ENCODE measurements at regions not wholly inside any gene's neighbourhood (a gene's known extent, or its start where the extent isn't known, plus 50 kb on each side); places are given as distances from the start of the nearest gene placed in this dataset.

DNA sequence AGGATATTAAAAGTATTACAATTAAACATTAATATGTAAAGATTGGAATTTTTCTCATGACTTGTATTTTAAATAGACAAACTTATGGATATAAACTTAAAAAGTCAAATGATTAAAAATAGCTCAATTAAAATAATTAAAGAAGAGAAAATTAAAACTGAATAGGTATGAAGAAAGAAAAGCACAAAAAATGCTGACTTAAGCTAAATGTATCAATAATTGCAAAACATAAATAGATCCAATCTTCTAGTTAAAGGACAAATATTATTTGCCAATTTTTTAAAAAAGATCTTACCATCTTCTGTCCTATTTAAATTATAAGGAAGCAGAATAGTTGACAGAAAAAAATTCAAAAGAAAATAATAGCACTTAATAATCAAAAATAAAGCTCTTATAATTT is 646.3 kb upstream of the ANKRD30A start:
- TF ChIP-seq POLR2A (IDR thresholded peaks at IDR 0.05): no peak
- no peak for TF ChIP-seq EP300 (IDR thresholded peaks at IDR 0.05)
- TF ChIP-seq, protein P1, sequence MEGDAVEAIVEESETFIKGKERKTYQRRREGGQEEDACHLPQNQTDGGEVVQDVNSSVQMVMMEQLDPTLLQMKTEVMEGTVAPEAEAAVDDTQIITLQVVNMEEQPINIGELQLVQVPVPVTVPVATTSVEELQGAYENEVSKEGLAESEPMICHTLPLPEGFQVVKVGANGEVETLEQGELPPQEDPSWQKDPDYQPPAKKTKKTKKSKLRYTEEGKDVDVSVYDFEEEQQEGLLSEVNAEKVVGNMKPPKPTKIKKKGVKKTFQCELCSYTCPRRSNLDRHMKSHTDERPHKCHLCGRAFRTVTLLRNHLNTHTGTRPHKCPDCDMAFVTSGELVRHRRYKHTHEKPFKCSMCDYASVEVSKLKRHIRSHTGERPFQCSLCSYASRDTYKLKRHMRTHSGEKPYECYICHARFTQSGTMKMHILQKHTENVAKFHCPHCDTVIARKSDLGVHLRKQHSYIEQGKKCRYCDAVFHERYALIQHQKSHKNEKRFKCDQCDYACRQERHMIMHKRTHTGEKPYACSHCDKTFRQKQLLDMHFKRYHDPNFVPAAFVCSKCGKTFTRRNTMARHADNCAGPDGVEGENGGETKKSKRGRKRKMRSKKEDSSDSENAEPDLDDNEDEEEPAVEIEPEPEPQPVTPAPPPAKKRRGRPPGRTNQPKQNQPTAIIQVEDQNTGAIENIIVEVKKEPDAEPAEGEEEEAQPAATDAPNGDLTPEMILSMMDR (IDR thresholded peaks at IDR 0.05): no peak
- no peak for TF ChIP-seq POLR2AphosphoS5 (IDR thresholded peaks at IDR 0.05)

DNA sequence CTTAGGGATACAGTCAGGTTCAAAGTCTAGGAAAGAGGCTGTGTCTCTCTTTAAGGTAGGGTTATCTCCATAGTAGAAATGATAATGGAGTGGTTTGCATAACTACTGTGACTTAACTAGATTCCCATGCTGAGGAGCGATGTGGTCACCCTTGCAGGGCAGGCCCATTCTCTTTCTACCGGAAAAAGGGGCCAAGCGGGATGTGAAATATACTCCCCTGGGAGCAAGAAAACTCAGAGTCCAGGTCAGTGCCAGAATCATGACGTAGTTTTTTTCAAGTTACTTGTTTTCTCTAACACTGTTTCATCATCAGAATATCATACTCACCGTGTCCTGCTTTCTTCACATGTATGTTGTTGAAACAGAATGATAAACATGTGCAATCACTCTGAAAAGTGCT is 649.0 kb upstream of the ANKRD30A start:
- 85% methylated on average over 5 of the region's 5 CpGs for WGBS
- Histone ChIP-seq H3K27ac (no peak overlapping the region), H3K4me3 (no peak overlapping the region), H3K27me3 (no peaks in the 10 kb centered on the region), H3K4me1 (no peaks in the 10 kb centered on the region), H3K9me3 (no peaks in the 10 kb centered on the region), H3K36me3 (no peaks in the 10 kb centered on the region)
- DNase-seq (ENCODE audit: low spot score in 2 of 2): no peak
- no peak for TF ChIP-seq POLR2AphosphoS5 (IDR thresholded peaks at IDR 0.05)
- no peak for TF ChIP-seq EP300 (IDR thresholded peaks at IDR 0.05)
- TF ChIP-seq POLR2A (IDR thresholded peaks at IDR 0.05): no peak
- TF ChIP-seq, protein P1 (IDR thresholded peaks at IDR 0.05): no peak

More for the DNA sequence above, 646.3 kb upstream of the ANKRD30A start:
- Histone ChIP-seq H3K4me1 (no peaks in the 10 kb centered on the region), H3K4me3 (no peak overlapping the region), H3K36me3 (no peaks in the 10 kb centered on the region), H3K27me3 (no peaks in the 10 kb centered on the region), H3K9me3 (no peaks in the 10 kb centered on the region), H3K27ac (no peak overlapping the region)
- no peak for DNase-seq (ENCODE audit: low spot score in 2 of 2)

DNA sequence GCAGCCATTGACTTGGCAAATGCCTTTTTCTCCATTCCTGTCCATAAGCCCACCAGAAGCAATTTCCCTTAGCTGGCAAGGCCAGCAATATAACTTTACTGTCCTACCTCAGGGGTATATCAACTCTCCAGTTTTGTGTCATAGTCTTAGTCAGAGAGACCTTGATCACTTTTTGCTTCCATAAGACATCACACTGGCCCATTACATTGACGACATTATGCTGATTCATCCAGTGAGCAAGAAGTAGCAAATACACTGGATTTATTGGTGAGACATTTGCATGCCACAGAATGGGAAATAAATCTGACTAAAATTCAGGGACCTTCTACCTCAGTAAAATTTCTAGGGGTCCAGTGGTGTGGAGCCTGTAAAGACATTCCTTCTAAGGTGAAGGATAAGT is 649.7 kb upstream of the ANKRD30A start:
- H3K4me3 ChIP-seq: no peak overlapping the region
- WGBS: 96% methylated on average over 1 of the region's 1 CpG
- H3K27ac ChIP-seq: no peak overlapping the region
- H3K9me3 ChIP-seq: no peaks in the 10 kb centered on the region
- TF ChIP-seq POLR2A (IDR thresholded peaks at IDR 0.05): no peak
- no peak for TF ChIP-seq EP300 (IDR thresholded peaks at IDR 0.05)
- no peak for DNase-seq (ENCODE audit: low spot score in 2 of 2)
- H3K36me3 ChIP-seq: no peaks in the 10 kb centered on the region
- H3K27me3 ChIP-seq: no peaks in the 10 kb centered on the region
- H3K4me1 ChIP-seq: no peaks in the 10 kb centered on the region

DNA sequence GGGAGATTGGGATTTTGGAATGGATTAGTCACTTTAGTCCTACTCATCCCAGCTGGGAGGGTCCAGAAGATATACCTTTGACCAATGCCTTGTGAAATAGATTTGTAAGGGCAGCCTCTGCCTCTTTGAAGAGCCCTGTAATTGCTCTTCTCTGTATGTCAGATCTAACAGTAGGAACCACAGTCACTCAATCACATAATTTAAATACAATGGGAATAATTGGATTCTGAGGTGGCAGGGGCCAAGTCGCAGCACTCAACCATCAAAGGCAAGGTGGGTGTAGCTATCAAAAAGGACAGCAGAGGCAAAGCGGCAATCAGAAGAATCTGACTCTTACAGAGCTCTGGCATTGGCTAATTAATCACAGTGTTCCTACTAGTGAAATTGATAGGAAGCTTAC is 650.9 kb upstream of the ANKRD30A start:
- 97% methylated on average over 2 of the region's 2 CpGs for WGBS
- no peaks in the 10 kb centered on the region for H3K9me3 ChIP-seq
- no peaks in the 10 kb centered on the region for H3K4me1 ChIP-seq
- no peak for DNase-seq (ENCODE audit: low spot score in 2 of 2)
- no peak overlapping the region for H3K4me3 ChIP-seq
- no peaks in the 10 kb centered on the region for H3K27me3 ChIP-seq
- TF ChIP-seq POLR2AphosphoS5 (IDR thresholded peaks at IDR 0.05): no peak
- no peak for TF ChIP-seq EP300 (IDR thresholded peaks at IDR 0.05)
- TF ChIP-seq POLR2A (IDR thresholded peaks at IDR 0.05): no peak
- TF ChIP-seq, protein P1 (IDR thresholded peaks at IDR 0.05): no peak
- H3K27ac ChIP-seq: no peak overlapping the region
- H3K36me3 ChIP-seq: no peaks in the 10 kb centered on the region

DNA sequence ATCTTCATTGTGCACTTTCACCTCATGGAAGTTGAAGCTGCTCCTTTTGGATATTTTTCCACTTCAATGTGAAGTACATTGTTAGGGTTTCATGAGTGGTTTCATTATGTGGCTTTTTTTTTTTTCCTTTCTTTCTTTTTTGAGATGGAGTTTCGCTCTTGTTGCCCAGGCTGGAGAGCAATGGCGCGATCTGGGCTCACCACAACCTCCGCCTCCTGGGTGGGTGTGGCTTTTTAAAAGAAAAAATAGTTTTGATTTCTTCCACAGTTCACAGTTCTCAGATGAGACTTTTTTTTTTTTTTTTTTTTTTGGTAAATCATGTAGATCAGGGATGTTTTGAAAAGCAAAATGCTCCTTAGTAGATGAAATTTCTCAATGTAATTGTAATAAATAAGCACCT is 652.3 kb upstream of the ANKRD30A start:
- H3K9me3 ChIP-seq: no peaks in the 10 kb centered on the region
- H3K4me3 ChIP-seq: no peak overlapping the region
- WGBS: 89% methylated on average over 4 of the region's 4 CpGs
- H3K27me3 ChIP-seq: no peaks in the 10 kb centered on the region
- no peak for TF ChIP-seq POLR2AphosphoS5 (IDR thresholded peaks at IDR 0.05)
- TF ChIP-seq, protein P1 (IDR thresholded peaks at IDR 0.05): no peak
- TF ChIP-seq EP300 (IDR thresholded peaks at IDR 0.05): no peak
- no peak for TF ChIP-seq POLR2A (IDR thresholded peaks at IDR 0.05)
- DNase-seq (ENCODE audit: low spot score in 2 of 2): no peak
- no peak overlapping the region for H3K27ac ChIP-seq
- H3K4me1 ChIP-seq: peaks cover 5% of the 10 kb centered on the region
- H3K36me3 ChIP-seq: no peaks in the 10 kb centered on the region

DNA sequence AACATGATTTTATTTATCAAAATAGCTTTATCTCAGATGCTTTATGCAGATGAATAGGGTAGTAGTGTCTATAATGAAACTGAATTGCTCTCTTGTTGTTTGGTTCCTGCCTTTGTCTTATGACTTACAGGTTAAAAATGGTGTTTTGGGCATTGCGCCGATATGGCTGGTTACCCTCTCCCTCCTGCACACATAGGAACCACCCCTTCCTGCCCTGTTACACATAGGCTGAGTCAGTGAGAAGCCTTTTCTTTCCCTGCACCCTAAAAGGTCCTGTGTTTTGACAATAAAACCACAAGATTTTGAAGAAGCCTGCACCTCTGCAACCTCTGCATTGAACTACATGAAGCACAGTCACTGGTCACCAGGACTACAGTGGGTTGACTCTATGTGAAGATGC is 655.8 kb upstream of the ANKRD30A start:
- Histone ChIP-seq H3K9me3 (no peaks in the 10 kb centered on the region), H3K36me3 (no peaks in the 10 kb centered on the region), H3K4me3 (no peak overlapping the region), H3K4me1 (peaks cover 5% of the 10 kb centered on the region), H3K27ac (no peak overlapping the region), H3K27me3 (no peaks in the 10 kb centered on the region)
- 98% methylated on average over 2 of the region's 2 CpGs for WGBS
- no peak for DNase-seq (ENCODE audit: low spot score in 2 of 2)
- TF ChIP-seq, protein P1 (IDR thresholded peaks at IDR 0.05): no peak
- TF ChIP-seq EP300 (IDR thresholded peaks at IDR 0.05) (no peak), POLR2AphosphoS5 (IDR thresholded peaks at IDR 0.05) (no peak)
